Liver (tissue), 3 donors: ENCODE measurements at regions not wholly inside any gene's neighbourhood (a gene's known extent, or its start where the extent isn't known, plus 50 kb on each side); places are given as distances from the start of the nearest gene placed in this dataset.

Experiments used
- EGR1 ChIP-seq, 2 donors: IDR thresholded peaks; 2 replicates each; pipeline ENCODE4 v1.6.1; 2016 to 2018; ENCODE audit warnings: antibody characterized with exemption in 2 of 2, low read depth in 2 of 2
- JUND ChIP-seq, 2 donors: IDR thresholded peaks; 2 replicates each; pipeline ENCODE4 v1.6.1; 2016; ENCODE audit warnings: antibody characterized with exemption in 2 of 2
- REST ChIP-seq: IDR thresholded peaks from 2 replicates; pipeline ENCODE4 v1.6.1; 2016; ENCODE audit warnings: antibody characterized with exemption, mild to moderate bottlenecking
- TAF1 ChIP-seq: conservative IDR thresholded peaks from 2 replicates; pipeline ENCODE4 v1.6.1; 2016; ENCODE audit warnings: antibody characterized with exemption, mild to moderate bottlenecking
- ZBTB33 ChIP-seq: IDR thresholded peaks from 2 replicates; pipeline ENCODE4 v1.6.1; 2016; ENCODE audit warnings: antibody characterized with exemption
- TF ChIP-seq, protein P1 (sequence below): fragments of 150-350 bp; IDR thresholded peaks from 2 replicates; pipeline ENCODE4 v1.5.1; 2017; ENCODE audit warnings: improper control_type of control experiment, low read depth, low read length; ENCODE audit not compliant: missing input control
- donor health status: healthy.
- donor health status: healthy.

GRCh38 chr1:37112430-37112829 is 78.1 kb upstream of the GRIK3 start:
- TF ChIP-seq ZBTB33 (no peak), TAF1 (no peak), JUND (IDR thresholded peaks at IDR 0.05) (no peak), REST (no peak), EGR1 (IDR thresholded peaks at IDR 0.05; ENCODE audit: low read depth in 2 of 2) (no peak)
- TF ChIP-seq, protein P1, sequence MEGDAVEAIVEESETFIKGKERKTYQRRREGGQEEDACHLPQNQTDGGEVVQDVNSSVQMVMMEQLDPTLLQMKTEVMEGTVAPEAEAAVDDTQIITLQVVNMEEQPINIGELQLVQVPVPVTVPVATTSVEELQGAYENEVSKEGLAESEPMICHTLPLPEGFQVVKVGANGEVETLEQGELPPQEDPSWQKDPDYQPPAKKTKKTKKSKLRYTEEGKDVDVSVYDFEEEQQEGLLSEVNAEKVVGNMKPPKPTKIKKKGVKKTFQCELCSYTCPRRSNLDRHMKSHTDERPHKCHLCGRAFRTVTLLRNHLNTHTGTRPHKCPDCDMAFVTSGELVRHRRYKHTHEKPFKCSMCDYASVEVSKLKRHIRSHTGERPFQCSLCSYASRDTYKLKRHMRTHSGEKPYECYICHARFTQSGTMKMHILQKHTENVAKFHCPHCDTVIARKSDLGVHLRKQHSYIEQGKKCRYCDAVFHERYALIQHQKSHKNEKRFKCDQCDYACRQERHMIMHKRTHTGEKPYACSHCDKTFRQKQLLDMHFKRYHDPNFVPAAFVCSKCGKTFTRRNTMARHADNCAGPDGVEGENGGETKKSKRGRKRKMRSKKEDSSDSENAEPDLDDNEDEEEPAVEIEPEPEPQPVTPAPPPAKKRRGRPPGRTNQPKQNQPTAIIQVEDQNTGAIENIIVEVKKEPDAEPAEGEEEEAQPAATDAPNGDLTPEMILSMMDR: no peak
